IMR-90 (cell line): ENCODE measurements at regions not wholly inside any gene's neighbourhood (a gene's known extent, or its start where the extent isn't known, plus 50 kb on each side); places are given as distances from the start of the nearest gene placed in this dataset.
A peak's percentile ranks its signal among the peaks of the same experiment; 100 is the strongest.

Experiments
- ATAC-seq: fragments of 200-7000 bp; cut with Tn5 transposase; 2 replicates; pipeline ENCODE4 v1.9.1; 2020; ENCODE audit warnings: low read depth, mild to moderate bottlenecking, moderate library complexity
- BruUV-seq: library from RNA; stranded (reverse); fragments of 400-500 nt; replicated peaks from 2 replicates; lab custom pipeline; 2021; lab: Mats Ljungman, UMichigan
- CTCF ChIA-PET: fragments of 300-600 bp; formaldehyde crosslinking; extraction: SDS; loops from one replicate; lab custom pipeline; 2021; ENCODE audit warnings: antibody characterized with exemption; lab: Yijun Ruan, JAX
- POLR2A ChIA-PET: fragments of 300-600 bp; sonication (Branson Sonifier 250); formaldehyde crosslinking; loops from one replicate; lab custom pipeline; 2022; ENCODE audit warnings: antibody characterized with exemption; ENCODE audit not compliant: unreplicated experiment; lab: Charles Lee
- DNase-seq: peaks from one replicate; pipeline ENCODE4 v3.0.0; 2013
- H2AFZ ChIP-seq: replicated peaks from 2 replicates; pipeline ENCODE3; 2013; ENCODE audit warnings: low read length, mild to moderate bottlenecking; ENCODE audit not compliant: poor library complexity
- H2AK5ac ChIP-seq: 2 replicates; pipeline ENCODE4 v1.6.1; 2013; ENCODE audit warnings: low read depth, low read length, inconsistent platforms
- H2AK9ac ChIP-seq: replicated peaks from 2 replicates; pipeline ENCODE3; 2013; ENCODE audit warnings: mild to moderate bottlenecking, low read depth, low read length, moderate library complexity; ENCODE audit not compliant: poor library complexity
- H2BK120ac ChIP-seq: 2 replicates; pipeline ENCODE4 v1.6.1; 2013; ENCODE audit warnings: low read depth, low read length, inconsistent platforms
- H2BK15ac ChIP-seq: 3 replicates; pipeline ENCODE4 v1.6.1; 2013; ENCODE audit warnings: low read depth, low read length, inconsistent platforms
- H2BK20ac ChIP-seq: 2 replicates; pipeline ENCODE4 v1.6.1; 2013; ENCODE audit warnings: low read depth, mild to moderate bottlenecking, inconsistent platforms, low read length, moderate library complexity
- H2BK5ac ChIP-seq: 2 replicates; pipeline ENCODE4 v1.6.1; 2013; ENCODE audit warnings: mild to moderate bottlenecking, low read depth, low read length, inconsistent platforms; ENCODE audit not compliant: poor library complexity, severe bottlenecking
- H3K14ac ChIP-seq: replicated peaks from 2 replicates; pipeline ENCODE4 v1.6.1; 2013; ENCODE audit warnings: low read depth, low read length, inconsistent platforms
- H3K18ac ChIP-seq: 2 replicates; pipeline ENCODE4 v1.6.1; 2013; ENCODE audit warnings: low read depth, low read length, control low read depth
- H3K23ac ChIP-seq: 2 replicates; pipeline ENCODE4 v1.6.1; 2013; ENCODE audit warnings: low read depth, low read length, inconsistent platforms
- H3K27ac ChIP-seq: 2 replicates; pipeline ENCODE4 v1.5.1; 2013; ENCODE audit warnings: mild to moderate bottlenecking, control low read depth, low read length; ENCODE audit not compliant: insufficient read depth
- H3K27me3 ChIP-seq: 2 replicates; pipeline ENCODE4 v1.6.1; 2013; ENCODE audit warnings: low read length; ENCODE audit not compliant: control insufficient read depth, insufficient read depth
- H3K36me3 ChIP-seq: 2 replicates; pipeline ENCODE4 v1.6.1; 2013; ENCODE audit warnings: low read length, mixed read lengths; ENCODE audit not compliant: control insufficient read depth, insufficient read depth
- H3K4ac ChIP-seq: 2 replicates; pipeline ENCODE4 v1.6.1; 2013; ENCODE audit warnings: low read depth, low read length, inconsistent platforms
- H3K4me1 ChIP-seq: 2 replicates; pipeline ENCODE4 v1.6.1; 2013; ENCODE audit warnings: low read length, mixed read lengths; ENCODE audit not compliant: control insufficient read depth, insufficient read depth
- H3K4me2 ChIP-seq: 2 replicates; pipeline ENCODE4 v1.6.1; 2013; ENCODE audit warnings: low read depth, mild to moderate bottlenecking, control low read depth, low read length, moderate library complexity
- H3K4me3 ChIP-seq: 2 replicates; pipeline ENCODE4 v1.5.1; 2013; ENCODE audit warnings: low read depth, mild to moderate bottlenecking, control low read depth, low read length, moderate library complexity; ENCODE audit not compliant: insufficient read depth
- H3K56ac ChIP-seq: 2 replicates; pipeline ENCODE4 v1.6.1; 2013; ENCODE audit warnings: low read length, inconsistent platforms; ENCODE audit not compliant: insufficient read depth; ENCODE audit errors: extremely low read depth
- H3K79me1 ChIP-seq, 2 experiments: 2 replicates each; pipeline ENCODE4 v1.6.1; 2013; ENCODE audit warnings: low read length in 2 of 2, inconsistent platforms in 1 of 2, low read depth in 1 of 2
- H3K9ac ChIP-seq: 2 replicates; pipeline ENCODE4 v1.6.1; 2013; ENCODE audit warnings: low read depth, low read length, control low read depth
- H3K9me1 ChIP-seq: 2 replicates; pipeline ENCODE4 v1.6.1; 2013; ENCODE audit warnings: low read length, inconsistent platforms; ENCODE audit not compliant: insufficient read depth
- H3K9me3 ChIP-seq: 2 replicates; pipeline ENCODE4 v1.6.1; 2013; ENCODE audit warnings: low read length; ENCODE audit not compliant: control insufficient read depth, insufficient read depth
- H4K20me1 ChIP-seq: 2 replicates; pipeline ENCODE4 v1.6.1; 2013; ENCODE audit warnings: low read length, inconsistent platforms; ENCODE audit not compliant: insufficient read depth
- H4K5ac ChIP-seq: 2 replicates; pipeline ENCODE4 v1.6.1; 2013; ENCODE audit warnings: mild to moderate bottlenecking, low read depth, low read length, control low read depth
- H4K8ac ChIP-seq, 2 experiments: 2 replicates each; pipeline ENCODE4 v1.6.1; 2013; ENCODE audit warnings: low read depth in 2 of 2, low read length in 2 of 2, control low read depth in 1 of 2, inconsistent platforms in 1 of 2
- H4K91ac ChIP-seq: 2 replicates; pipeline ENCODE4 v1.6.1; 2013; ENCODE audit warnings: low read depth, low read length, inconsistent platforms; ENCODE audit not compliant: insufficient read depth
- WGBS, 2 experiments: methylation state at CpG; one replicate each; pipeline versions ENCODE4 v1.1.5 to v1.1.7; 2013; ENCODE audit warnings: missing lambda C conversion rate in 2 of 2; ENCODE audit not compliant: insufficient read length in 1 of 2; ENCODE audit errors: extremely low coverage in 2 of 2; 5-methylcytosine and 5-hydroxymethylcytosine counted together
- dilution Hi-C: fragments of 300-500 bp; cut with HindIII; formaldehyde crosslinking; loops from one replicate; pipeline ENCODE4 v1.14.3; 2018; ENCODE audit warnings: low sequenced_read_pairs; ENCODE audit not compliant: unreplicated experiment
- in situ Hi-C: fragments of 300-500 bp; cut with MboI; formaldehyde crosslinking; loops from 3 replicates; pipeline ENCODE4 v1.14.3; 2019; ENCODE audit warnings: low sequenced_read_pairs, inconsistent platforms, mixed read lengths
- intact Hi-C: fragments of 100-400 bp; cut with micrococcal nuclease; formaldehyde crosslinking; loops from 2 replicates; pipeline ENCODE4 v1.10.0; 2022
- TF ChIP-seq, protein P1 (sequence below): fragments of 150-350 bp; IDR thresholded peaks from 2 replicates; pipeline ENCODE4 v1.6.1; 2017; ENCODE audit warnings: mild to moderate bottlenecking, antibody characterized with exemption, low read length, low read depth
- TF ChIP-seq, protein P2 (sequence below): conservative IDR thresholded peaks from 2 replicates; pipeline ENCODE4 v1.5.1; 2012; ENCODE audit warnings: mild to moderate bottlenecking, low read depth, low read length, improper control_type of control experiment

DNA sequence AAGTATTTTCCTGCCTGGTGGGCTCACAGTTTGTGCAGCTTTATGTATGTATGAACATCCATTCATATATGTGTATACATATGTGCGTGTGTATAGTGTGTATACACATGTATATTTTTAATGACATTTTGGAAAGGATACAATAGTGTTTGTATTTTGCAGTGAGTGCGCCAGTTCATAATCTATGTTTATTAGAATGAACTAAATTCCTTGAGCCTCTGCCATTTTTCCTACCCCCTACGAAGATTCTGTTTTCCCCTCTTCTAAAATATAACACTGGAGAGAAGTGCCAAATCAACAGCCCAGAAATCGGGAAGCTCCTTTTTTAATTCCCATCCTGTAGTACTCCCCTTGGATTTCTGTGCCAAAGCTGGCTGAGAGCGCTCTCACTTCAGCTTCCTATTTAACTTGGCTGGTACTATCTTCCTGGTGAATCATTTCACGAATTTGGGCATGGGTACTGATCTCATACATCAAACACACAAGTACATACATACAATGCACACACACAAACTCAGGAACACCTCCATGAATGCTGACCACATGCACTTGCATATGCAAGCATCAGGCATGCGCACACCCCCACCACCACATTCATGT lies 578.4 kb upstream of the WWC1 start:
- H4K91ac ChIP-seq: no peak overlapping the region
- no peaks in the 10 kb centered on the region for H4K20me1 ChIP-seq
- no peak for ATAC-seq

More for the DNA sequence above, 578.4 kb upstream of the WWC1 start:
- no peaks in the 10 kb centered on the region for H3K9me3 ChIP-seq
- H3K56ac ChIP-seq: no peak overlapping the region
- no peaks in the 10 kb centered on the region for H3K79me1 ChIP-seq
- dilution Hi-C loops (no loop called here), in situ Hi-C loops (no loop called here), intact Hi-C loops (no loop called here)
- H2AK9ac ChIP-seq: no peak overlapping the region
- TF ChIP-seq, protein P1, sequence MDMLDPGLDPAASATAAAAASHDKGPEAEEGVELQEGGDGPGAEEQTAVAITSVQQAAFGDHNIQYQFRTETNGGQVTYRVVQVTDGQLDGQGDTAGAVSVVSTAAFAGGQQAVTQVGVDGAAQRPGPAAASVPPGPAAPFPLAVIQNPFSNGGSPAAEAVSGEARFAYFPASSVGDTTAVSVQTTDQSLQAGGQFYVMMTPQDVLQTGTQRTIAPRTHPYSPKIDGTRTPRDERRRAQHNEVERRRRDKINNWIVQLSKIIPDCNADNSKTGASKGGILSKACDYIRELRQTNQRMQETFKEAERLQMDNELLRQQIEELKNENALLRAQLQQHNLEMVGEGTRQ: no peak
- TF ChIP-seq, protein P2, sequence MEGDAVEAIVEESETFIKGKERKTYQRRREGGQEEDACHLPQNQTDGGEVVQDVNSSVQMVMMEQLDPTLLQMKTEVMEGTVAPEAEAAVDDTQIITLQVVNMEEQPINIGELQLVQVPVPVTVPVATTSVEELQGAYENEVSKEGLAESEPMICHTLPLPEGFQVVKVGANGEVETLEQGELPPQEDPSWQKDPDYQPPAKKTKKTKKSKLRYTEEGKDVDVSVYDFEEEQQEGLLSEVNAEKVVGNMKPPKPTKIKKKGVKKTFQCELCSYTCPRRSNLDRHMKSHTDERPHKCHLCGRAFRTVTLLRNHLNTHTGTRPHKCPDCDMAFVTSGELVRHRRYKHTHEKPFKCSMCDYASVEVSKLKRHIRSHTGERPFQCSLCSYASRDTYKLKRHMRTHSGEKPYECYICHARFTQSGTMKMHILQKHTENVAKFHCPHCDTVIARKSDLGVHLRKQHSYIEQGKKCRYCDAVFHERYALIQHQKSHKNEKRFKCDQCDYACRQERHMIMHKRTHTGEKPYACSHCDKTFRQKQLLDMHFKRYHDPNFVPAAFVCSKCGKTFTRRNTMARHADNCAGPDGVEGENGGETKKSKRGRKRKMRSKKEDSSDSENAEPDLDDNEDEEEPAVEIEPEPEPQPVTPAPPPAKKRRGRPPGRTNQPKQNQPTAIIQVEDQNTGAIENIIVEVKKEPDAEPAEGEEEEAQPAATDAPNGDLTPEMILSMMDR: no peak
- H3K18ac ChIP-seq: no peak overlapping the region
- H2BK120ac ChIP-seq: no peak overlapping the region
- no peak overlapping the region for H3K4me2 ChIP-seq
- no peak overlapping the region for H2BK5ac ChIP-seq
- 0 out of 2 replicates have a peak overlapping the region, but pooled peaks have one; percentile 4 for H2AK5ac ChIP-seq
- no peak overlapping the region for H3K9ac ChIP-seq
- H2BK15ac ChIP-seq: no peak overlapping the region
- no peak overlapping the region for H4K5ac ChIP-seq
- ChIA-PET POLR2A (no interaction called here), CTCF (interaction anchor here (0.9 kb wide), 1 partner anchor 10 kb away, joined by 3 read pairs; no protein-coding TSS in a partner anchor)
- peak overlapping the region; percentile 46; the same call in 1 of the 2 replicates for H3K4ac ChIP-seq
- H3K9me1 ChIP-seq: peaks cover 3% of the 10 kb centered on the region
- no peak for DNase-seq
- BruUV-seq: no TSS peak
- H3K36me3 ChIP-seq: no peaks in the 10 kb centered on the region
- H3K23ac ChIP-seq: no peak overlapping the region
- no peak overlapping the region for H3K14ac ChIP-seq
- H3K4me1 ChIP-seq: peaks cover 9% of the 10 kb centered on the region
- no peak overlapping the region for H2AFZ ChIP-seq
- WGBS, 2 experiments: 74% methylated on average over 3 of the region's 7 CpGs; no CpG with 5 or more reads in 1 of the 2 experiments
- no peak overlapping the region for H2BK20ac ChIP-seq
- H3K27me3 ChIP-seq: no peaks in the 10 kb centered on the region
- no peak overlapping the region for H3K4me3 ChIP-seq
- no peak overlapping the region for H3K27ac ChIP-seq
- no peak overlapping the region for H4K8ac ChIP-seq
